ENCODE measurements at regions not wholly inside any gene's neighbourhood (a gene's known extent, or its start where the extent isn't known, plus 50 kb on each side); places are given as distances from the start of the nearest gene placed in this dataset.

- TF ChIP-seq CTCF (optimal IDR thresholded peaks at IDR 0.05 in 1 of 3, IDR thresholded peaks at IDR 0.05 in 1 of 3, conservative IDR thresholded peaks at IDR 0.05 in 1 of 3; ENCODE audit: extremely low read depth in 1 of 3, insufficient read depth in 2 of 3, low read length in 3 of 3): no peak
- TF ChIP-seq EZH2 (IDR thresholded peaks at IDR 0.05; ENCODE audit: low read length): no peak
Observed at GRCh38 chr10:43748560-43748959, 99.9 kb upstream of the ZNF32 start.
